GM19324 (cell line): ENCODE measurements at regions not wholly inside any gene's neighbourhood (a gene's known extent, or its start where the extent isn't known, plus 50 kb on each side); places are given as distances from the start of the nearest gene placed in this dataset.

Experiments used
- ATAC-seq: cut with Tn5 transposase; IDR thresholded peaks from one replicate; pipeline ENCODE4 v1.9.1; 2021; ENCODE audit warnings: mild to moderate bottlenecking, moderate library complexity; ENCODE audit not compliant: unreplicated experiment, low FRiP score

DNA sequence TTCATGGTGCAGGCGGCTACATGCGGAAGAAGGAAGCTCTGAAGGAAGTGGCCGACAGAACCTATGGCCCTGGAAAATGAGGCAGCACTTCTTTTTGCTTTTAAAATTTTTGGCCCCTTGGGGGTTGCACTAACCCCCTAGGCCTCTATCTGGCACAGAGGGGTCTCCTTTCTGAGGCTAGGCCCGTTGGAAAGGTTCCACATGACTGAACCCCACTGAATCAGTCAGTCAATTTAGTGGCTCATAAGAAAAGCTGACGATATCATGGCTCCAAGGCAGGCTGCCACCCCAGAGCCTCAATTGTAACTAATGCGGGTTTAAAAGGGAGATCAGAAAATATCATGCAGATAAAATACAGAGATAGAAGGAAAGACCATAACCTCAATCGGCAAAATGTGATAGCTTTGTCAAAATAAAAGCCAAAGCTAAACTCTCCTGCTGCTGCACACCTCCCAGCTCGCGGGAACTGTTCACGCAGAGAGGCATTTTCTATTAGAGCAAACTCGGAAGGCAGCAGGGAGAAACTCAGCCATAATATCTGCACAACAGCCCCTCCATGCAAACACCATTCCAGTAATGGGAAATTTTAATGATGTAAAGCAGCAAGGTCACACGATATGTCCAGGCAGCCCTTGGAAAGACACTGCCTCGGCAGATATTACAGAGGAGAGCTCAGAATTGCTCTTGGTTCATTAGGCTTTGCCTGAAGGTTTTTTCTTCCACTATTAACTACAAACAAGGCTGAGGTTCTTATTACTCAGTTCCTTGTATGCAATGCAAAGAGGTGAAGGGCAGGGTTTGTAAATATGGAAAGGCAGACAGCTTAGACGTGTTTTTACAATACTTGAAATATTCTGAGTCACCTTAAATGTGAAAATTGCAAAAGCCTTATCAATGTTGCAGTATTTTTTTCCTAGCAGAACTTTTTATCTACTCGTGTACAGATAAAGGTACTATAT is 200.4 kb upstream of the PMFBP1 start:
- ATAC-seq, result no peak

DNA sequence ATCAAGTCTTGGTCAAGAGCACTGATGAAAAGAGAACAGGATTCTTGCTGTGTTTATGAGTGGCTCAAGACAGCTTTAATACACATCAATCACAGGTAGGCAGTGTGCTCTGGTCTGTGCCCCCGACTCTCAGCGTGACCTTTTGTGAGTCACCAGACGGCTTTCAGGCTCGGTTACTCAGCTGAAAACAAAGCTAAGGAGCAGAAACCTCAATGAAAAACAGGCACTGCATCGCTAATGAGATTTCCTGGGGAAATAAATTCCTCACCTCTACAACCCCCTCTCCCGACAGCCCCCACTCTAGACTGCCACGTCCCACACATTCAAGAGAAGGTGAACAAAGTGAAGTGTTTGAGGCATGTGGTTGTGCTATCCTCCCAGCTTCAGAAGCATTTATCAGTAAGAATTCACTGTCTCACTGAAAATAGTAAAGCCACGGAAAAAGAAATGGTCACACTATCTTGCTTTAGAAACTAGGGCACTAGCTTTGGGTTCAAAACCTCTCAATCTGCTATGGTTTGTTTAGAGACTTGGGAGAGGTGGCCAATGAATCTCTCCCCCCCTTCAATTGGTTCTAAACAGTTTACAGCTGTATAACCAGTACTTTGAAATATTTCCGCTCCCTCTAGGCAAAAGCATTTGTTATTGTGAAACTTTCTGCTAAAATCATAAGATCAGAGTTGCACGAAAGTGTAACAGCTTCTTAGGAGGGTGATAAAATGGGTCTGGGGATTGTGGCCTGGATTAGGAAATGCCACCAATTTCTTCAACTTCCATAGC is 199.5 kb upstream of the PMFBP1 start:
- no peak for ATAC-seq

DNA sequence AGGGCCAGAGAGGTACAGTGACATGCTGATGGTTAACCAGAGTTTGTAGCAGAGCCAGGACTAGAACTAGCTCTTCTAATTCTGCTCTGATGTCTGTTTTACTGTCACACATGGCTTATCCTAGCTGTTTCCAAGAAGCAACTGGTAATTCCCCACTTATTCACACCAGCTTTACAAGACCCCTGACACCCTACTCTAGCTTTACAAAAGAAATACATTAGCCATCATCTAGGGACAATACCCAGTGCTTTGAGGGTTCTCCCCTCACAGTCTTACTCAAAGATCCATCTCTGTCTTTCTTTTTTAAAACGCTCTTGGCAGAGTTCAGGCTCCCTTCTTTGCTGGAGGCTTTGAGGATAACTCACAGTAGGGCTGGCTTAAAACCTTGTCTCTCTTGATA is 197.3 kb upstream of the PMFBP1 start:
- ATAC-seq, result no peak

DNA sequence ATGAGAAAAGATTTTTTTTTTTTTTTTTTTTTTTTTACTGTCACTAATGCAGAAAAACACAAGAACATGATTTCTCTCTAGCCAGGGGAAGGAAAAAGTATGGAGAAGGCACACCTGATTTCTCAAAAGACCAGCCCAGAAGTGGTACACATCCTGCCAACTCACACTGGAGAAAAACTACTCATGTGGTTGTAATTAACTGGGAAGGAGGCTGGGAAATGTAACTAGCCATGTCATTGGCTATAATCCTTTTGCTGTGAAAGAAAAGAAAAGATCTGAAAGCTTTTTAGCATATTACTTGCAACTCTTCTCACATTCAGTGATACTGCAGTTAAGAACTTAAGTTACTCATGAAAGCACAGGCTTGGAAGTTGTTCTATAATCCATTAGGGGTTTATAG is 195.9 kb upstream of the PMFBP1 start:
- no peak for ATAC-seq

DNA sequence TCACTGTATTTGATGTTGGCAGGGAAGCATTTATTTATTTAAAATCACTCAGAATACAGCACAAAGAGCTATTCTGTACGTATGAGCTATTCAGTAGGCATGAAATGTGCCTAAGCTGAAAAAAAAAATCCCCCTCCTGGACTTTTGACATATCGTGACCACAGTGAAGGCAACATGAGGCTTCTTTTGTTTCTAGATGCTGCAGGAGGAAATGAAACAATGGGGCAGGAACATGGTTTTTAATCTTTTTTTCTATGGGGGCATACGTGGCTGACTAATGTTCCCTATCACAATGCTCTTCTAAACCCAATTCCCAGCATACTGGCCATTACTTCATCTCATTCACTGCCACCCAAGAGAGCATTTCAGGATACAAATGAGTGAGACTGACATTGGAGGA is 191.0 kb upstream of the PMFBP1 start:
- no peak for ATAC-seq

DNA sequence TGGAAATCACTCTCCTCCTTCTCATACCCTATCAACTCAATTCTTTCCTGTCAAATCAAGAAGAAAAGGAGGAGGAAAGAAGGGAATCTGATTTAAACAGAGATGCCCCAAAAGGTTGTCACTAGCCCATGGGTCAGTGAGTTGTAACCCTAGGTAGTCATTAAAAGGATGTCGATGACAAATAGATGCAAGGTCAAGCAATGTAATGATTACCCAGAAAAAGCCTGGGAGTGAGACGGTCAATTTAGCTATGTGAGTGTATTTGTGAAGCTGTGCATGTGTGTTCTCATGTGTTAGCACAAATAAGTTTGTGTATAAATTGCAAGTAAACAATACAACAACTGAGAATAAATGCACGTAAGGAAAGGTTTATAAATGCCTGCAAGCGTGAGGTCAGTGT is 190.5 kb upstream of the PMFBP1 start:
- ATAC-seq, result no peak

DNA sequence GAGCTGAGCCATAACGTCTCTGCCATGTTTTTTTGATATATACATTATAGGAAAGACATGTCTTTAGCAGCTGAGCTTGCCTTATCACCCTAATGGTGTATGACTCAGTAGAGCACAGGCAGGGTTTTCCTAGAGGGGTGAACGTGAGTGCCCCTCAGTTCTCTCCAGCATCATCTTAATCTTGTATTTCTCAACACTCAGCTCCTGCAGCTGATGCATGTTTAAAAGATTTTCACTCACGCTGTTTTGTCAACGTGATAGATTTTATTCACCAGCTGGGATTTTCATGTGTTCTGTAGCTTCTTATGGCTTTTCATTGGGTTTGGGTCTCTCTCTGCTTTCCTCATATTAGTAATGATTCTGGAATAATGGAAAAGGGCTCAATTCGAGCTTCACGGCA is 186.0 kb upstream of the PMFBP1 start:
- ATAC-seq, result no peak

DNA sequence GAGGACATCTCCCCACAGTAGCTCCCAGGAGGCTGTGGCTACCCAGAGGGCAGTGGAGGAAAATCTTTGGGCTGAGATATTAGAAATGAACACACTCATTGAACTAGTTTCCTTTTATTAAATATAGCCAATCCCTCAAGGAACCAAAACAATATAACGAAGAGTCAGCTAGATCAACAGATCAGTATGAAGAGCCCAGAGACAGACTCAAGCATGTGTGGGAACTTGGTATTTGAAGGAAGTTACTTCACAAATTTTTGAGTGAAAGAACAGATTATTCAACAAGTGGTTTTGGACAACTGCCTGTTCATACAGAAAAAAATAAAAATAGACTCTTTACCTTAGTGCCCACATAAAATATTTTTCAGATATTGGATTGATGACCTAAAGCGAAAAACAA is 183.6 kb upstream of the PMFBP1 start:
- ATAC-seq, result no peak

DNA sequence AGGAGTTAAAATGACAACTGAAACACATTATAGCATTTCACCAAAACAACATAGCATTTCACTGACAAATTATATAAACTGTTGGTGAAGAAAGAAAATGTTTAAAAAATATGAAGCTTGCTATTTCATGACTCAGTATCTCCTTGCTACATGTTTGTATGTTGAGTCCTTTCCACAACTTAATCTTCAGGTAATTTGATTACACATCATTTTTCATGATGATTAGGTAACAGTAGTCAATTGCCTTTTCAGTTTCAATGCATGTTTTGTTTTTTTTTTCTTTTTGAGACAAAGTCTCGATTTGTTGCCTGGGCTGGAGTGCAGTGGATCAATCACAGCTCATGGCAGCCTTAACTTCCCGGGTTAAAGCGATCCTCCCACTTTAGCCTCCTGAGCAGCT is 177.8 kb upstream of the PMFBP1 start:
- ATAC-seq, result no peak

DNA sequence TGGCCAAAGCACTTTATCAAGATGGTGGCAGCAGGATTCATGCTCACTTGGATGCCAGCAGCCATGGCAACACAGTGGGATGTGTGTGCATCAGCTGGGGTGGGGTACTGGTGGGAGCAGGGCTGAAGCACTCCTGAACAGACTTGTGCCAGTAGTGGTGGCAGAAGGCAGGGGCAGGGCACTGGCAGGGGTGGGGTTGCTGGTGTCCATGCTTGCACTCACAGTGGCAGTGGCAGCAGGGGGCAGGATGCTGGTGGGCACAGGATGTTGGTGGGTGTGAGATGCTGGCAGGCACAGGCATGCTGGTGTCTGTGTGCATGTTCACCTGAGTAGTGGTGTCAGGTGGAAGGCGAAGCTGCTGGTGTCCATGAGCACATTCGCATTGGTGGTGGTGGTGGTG is 161.0 kb upstream of the PMFBP1 start:
- ATAC-seq, result no peak

DNA sequence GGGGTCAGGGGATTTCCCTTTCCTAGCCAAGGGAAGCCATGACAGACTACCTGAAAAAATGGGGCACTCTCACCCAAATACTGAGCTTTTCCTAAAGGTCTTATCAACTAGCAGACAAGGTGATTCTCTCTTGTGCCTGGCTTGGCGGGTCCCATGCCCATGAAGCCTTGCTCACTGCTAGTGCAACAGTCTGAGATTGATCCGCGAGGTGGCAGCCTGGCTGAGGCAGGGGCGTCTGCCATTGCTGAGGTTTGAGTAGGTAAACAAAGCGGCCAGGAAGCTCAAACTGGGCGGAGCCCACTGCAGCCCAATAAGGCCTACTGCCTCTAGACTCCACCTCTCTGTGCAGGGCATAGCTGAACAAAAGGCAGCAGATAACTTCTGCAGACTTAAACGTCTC is 152.6 kb upstream of the PMFBP1 start:
- no peak for ATAC-seq

DNA sequence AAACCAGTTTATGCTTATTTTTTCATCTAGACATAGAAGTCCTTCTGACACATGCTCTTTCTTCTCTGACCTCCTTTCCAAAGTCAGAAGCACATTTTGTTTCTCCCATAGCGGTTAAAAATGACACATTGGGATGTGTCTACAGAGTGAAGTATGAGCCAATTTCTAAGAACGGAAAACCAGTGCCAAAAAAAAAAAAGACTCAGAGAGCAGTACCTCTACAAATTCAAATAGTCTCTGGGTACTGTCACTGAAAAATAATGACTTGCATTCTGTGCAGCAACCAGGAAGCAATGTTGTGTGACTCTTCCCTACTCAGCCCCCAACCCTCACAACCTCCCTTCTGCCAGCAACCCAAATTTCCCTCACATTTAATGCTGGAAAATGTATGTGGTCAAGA is 145.5 kb upstream of the PMFBP1 start:
- no peak for ATAC-seq

DNA sequence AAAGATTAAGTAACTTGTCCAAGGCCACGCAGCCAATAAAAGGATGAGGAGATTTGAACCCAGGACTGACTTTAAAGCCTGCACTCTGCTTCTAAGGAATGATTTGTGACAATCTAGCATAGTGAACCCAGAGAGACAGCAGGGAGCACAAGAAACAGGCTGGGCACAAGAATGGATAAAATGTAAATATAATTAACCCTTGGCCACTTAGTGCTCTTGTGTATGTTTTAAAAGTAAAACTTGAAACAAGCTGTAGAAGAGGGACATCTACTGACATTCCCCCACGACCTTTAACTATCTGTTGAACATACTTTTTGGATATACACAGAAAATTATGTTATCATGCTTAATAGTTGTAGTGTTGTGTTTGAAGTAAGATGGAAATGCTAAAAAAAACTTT is 141.9 kb upstream of the PMFBP1 start:
- no peak for ATAC-seq

DNA sequence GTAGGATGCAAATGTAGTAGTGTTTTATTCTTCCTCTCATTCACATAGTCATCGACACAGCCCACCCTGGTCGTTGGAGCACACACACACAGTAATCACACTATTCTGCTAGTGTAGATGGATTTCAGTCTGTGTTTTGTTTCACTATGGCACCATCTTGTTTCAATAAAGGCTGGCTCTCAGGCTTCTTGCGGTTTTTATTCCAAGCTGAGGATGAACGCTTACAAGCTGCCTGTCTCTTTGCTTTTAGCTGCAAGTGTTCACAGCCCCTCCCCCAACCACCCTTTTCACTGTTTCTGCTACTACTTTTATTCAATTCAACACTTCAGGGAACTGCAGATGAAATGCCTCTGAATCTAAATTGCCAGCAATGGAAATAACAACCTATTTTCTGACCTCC is 140.9 kb upstream of the PMFBP1 start:
- no peak for ATAC-seq

DNA sequence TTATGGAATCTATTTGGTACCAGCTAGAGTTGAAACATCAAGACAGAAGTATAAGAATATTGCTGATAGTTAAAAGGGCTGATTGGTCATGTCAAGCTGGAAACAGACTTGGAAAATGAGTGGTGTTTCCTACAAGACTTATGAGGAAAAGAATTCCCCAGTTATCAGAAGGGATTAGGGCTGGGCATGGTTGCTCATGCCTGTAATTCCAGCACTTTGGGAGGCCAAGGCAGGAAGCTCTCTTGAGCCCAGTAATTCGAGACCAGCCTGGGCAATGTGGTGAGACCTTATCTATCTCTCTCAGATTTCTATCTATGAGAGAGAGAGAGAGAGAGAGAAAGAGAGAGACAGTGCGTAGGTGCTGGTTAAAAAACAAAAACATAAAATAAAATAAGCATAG is 139.5 kb upstream of the PMFBP1 start:
- ATAC-seq, result no peak

DNA sequence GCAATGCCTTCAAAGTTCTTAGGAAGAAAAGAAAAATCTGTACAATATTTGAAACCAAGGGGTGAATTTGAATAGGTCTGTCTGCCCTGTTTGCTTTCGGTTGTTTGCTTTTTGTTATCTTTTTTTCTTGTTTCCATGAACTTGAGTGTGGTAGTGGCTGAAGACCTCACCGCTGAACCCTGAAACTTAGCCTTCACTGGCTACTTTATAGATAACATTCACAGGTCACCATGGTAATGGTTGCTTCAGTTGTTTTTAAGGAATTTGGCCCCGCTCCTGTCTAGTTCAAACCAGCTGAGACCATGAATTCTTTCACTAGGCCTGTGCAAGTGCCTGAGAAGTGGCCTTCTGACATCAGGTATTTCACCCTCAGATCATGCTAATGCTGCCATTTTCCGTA is 137.0 kb upstream of the PMFBP1 start:
- no peak for ATAC-seq

DNA sequence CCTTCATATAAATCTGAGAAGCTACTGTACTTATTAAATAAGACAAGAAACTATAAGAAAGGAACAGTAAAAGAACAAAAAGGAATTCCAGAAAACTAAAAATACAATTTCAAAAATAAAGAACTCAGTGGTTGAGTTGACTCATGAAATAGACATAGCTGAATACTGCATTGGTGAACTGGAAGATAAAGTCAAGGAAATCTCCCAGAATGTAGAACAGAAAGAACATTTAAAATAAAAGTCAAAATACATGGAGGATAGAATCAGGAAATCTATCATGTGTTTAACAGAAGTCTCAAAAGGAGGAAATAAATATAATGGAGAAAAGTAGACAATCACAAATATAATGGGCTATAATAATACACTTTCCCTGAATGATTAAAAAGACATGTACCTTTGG is 136.4 kb upstream of the PMFBP1 start:
- ATAC-seq, result no peak

DNA sequence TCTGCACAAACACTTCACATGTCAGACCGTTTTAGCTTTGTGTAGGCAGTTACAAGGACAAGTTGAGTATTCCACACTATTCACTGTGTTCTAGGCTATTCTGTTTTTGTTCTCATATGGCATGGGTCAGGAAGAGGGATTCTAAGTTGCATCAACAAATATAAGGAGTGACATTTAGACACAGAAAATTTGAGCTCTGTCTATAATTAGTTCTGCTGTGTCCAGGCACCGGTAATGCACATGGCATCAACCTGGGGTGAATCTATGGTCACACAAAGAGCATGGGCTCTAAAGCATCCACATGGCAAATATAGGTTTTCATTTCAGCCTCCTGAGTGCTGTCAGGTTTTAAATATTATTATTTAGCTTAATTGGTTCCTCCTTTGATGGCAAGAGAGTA is 130.4 kb upstream of the PMFBP1 start:
- ATAC-seq, result no peak

DNA sequence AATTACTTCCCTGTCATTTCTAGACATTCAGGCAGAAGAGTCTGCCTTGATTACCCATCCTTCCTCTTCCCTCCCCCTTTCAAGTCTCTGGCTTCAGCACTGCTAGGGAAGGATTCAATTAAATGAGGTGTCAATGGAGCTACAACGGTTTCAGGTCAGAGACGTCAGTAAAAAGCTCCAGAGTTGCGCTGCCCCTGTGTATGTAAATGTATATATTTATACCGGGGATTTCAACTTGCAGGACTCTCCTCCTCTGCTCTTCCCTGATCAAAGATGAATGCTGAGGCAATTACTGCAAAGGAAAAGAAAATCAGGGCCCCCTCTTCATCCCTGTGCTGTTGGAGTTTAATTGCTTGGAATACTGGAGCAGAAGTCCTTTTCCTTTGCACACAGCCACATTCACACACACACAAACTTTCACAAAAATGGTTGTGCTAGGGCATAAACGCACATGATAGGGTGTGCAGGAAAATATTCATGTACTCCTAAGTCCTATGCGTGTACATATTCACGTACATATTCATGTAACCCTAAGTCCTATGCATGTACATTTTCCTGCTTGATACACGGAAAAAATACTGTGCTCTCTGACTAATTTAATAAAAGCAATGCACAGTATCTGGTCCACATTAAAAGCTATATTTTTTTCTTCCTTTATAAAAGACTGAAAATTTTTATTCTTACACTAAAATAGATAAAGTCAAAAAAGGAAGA is 129.7 kb upstream of the PMFBP1 start:
- ATAC-seq, result no peak

DNA sequence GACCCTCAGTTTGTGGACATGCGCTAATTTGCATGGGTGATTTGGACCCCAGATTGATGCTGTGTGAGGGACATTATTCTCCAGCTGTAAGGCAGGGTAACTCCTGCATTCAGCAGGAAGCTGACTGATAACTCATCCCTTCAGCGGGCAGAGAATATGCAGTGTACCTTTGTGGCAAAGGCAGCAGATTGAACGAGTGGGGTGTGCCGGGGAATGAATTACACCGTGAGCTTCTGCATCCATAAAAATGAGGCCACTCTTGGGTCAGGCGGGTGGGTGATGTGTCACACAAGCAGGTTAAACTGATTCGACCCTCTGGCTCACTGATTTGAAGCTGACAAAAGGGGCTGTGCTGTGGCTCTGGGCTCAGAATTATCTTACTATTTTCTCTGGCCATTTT is 128.9 kb upstream of the PMFBP1 start:
- no peak for ATAC-seq

DNA sequence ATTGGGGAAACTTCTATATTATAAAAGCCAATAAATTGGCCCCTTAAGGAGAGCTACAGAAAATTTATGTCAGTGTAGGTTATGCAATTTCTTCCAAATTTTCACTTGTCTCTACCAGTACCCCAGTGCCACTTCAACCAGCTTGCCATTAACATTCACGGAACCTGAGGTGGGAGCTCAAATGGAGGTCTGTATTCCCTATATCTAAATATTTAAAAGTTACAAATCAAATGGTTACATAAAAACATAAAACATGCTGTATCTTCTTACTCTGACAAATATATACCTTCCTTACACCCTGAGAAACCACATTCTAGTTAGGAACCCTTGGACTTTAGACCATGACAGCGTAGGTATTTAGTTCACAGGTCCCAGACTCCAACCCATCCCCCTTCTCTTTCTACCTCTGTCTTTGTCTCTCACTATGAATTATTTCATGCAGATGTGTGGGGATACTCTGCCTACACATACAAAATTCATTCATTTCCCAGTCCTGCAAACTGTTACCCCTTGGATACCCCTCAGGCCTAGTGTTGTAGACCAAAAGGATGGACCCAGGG is 127.8 kb upstream of the PMFBP1 start:
- ATAC-seq, result no peak
